ENCODE measurements at regions not wholly inside any gene's neighbourhood (a gene's known extent, or its start where the extent isn't known, plus 50 kb on each side); places are given as distances from the start of the nearest gene placed in this dataset.

GRCh38 chr9:14424983-14425382, 111.0 kb upstream of the NFIB start:
- TF ChIP-seq, protein P1, sequence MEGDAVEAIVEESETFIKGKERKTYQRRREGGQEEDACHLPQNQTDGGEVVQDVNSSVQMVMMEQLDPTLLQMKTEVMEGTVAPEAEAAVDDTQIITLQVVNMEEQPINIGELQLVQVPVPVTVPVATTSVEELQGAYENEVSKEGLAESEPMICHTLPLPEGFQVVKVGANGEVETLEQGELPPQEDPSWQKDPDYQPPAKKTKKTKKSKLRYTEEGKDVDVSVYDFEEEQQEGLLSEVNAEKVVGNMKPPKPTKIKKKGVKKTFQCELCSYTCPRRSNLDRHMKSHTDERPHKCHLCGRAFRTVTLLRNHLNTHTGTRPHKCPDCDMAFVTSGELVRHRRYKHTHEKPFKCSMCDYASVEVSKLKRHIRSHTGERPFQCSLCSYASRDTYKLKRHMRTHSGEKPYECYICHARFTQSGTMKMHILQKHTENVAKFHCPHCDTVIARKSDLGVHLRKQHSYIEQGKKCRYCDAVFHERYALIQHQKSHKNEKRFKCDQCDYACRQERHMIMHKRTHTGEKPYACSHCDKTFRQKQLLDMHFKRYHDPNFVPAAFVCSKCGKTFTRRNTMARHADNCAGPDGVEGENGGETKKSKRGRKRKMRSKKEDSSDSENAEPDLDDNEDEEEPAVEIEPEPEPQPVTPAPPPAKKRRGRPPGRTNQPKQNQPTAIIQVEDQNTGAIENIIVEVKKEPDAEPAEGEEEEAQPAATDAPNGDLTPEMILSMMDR (IDR thresholded peaks at IDR 0.05): no peak
- TF ChIP-seq POLR2A (IDR thresholded peaks at IDR 0.05): no peak

Data from adrenal gland (tissue), 5 donors.